GM12878 (cell line): ENCODE measurements at regions not wholly inside any gene's neighbourhood (a gene's known extent, or its start where the extent isn't known, plus 50 kb on each side); places are given as distances from the start of the nearest gene placed in this dataset.

Experiments used
- ATAC-seq: fragments of 200-7000 bp; cut with Tn5 transposase; 3 replicates; pipeline ENCODE4 v1.9.1; 2020; ENCODE audit warnings: mild to moderate bottlenecking, moderate library complexity
- BruUV-seq: library from RNA; stranded (reverse); fragments of 400-500 nt; replicated peaks from 2 replicates; lab custom pipeline; 2021; lab: Mats Ljungman, UMichigan
- CTCF ChIA-PET: fragments of 300-600 bp; sonication (Branson Sonifier 250); formaldehyde crosslinking; extraction: SDS; loops from one replicate; lab custom pipeline; 2021; ENCODE audit warnings: inconsistent platforms; lab: Yijun Ruan, JAX
- POLR2A ChIA-PET: fragments of 350-600 bp; formaldehyde crosslinking; extraction: SDS; loops from one replicate; lab custom pipeline; 2021; ENCODE audit warnings: inconsistent platforms; lab: Charles Lee
- RAD21 ChIA-PET: fragments of 300-600 bp; sonication (Branson Sonifier 250); formaldehyde crosslinking; loops from one replicate; lab custom pipeline; 2023; ENCODE audit warnings: antibody characterized with exemption; ENCODE audit not compliant: unreplicated experiment; lab: Charles Lee
- SMC1A ChIA-PET: fragments of 300-600 bp; sonication (Branson Sonifier 250); formaldehyde crosslinking; loops from one replicate; lab custom pipeline; 2023; ENCODE audit not compliant: unreplicated experiment, uncharacterized antibody; lab: Charles Lee
- DNase-seq: peaks from one replicate; pipeline ENCODE4 v3.0.0-alpha.2; 2011; ENCODE audit warnings: low read depth, low spot score
- FAIRE-seq: peaks from 3 replicates; lab custom pipeline; 2011; peaks lifted over from hg19 to GRCh38; lab: Jason Lieb, UNC
- H2AFZ ChIP-seq: 2 replicates; pipeline ENCODE4 v1.6.0; 2011; ENCODE audit warnings: low read depth, low read length, control low read depth; ENCODE audit not compliant: control insufficient read depth
- H3K27ac ChIP-seq: 2 replicates; pipeline ENCODE4 v1.5.1; 2011; ENCODE audit warnings: control low read depth; ENCODE audit not compliant: control insufficient read depth, insufficient read depth
- H3K27me3 ChIP-seq, 2 experiments: replicated peaks in 1 of 2; 2 replicates each; pipeline versions ENCODE4 v1.6.0 to v1.6.1; 2011; ENCODE audit warnings: low read length in 1 of 2; ENCODE audit not compliant: control insufficient read depth in 2 of 2, insufficient read depth in 2 of 2
- H3K36me3 ChIP-seq, 2 experiments: 2 replicates each; pipeline ENCODE4 v1.5.1; 2011; ENCODE audit warnings: low read length in 1 of 2; ENCODE audit not compliant: control insufficient read depth in 2 of 2, insufficient read depth in 2 of 2
- H3K4me1 ChIP-seq: 2 replicates; pipeline ENCODE4 v1.6.1; 2011; ENCODE audit warnings: mild to moderate bottlenecking, low read length, moderate library complexity, mixed read lengths; ENCODE audit not compliant: control insufficient read depth, insufficient read depth
- H3K4me2 ChIP-seq: 2 replicates; pipeline ENCODE4 v1.6.0; 2011; ENCODE audit warnings: control low read depth; ENCODE audit not compliant: control insufficient read depth, insufficient read depth
- H3K4me3 ChIP-seq: fragments of 200-600 bp; sonication (generic); 2 replicates; pipeline ENCODE4 v1.5.1; 2016
- H3K79me2 ChIP-seq: 2 replicates; pipeline ENCODE4 v1.6.0; 2011; ENCODE audit warnings: low read length; ENCODE audit not compliant: control insufficient read depth, insufficient read depth
- H3K9ac ChIP-seq: 2 replicates; pipeline ENCODE4 v1.8.0; 2011; ENCODE audit warnings: low read length, control low read depth, mixed read lengths; ENCODE audit not compliant: control insufficient read depth, insufficient read depth
- H3K9me3 ChIP-seq: replicated peaks from 3 replicates; pipeline ENCODE4 v1.5.1; 2011; ENCODE audit warnings: mild to moderate bottlenecking, low read length; ENCODE audit not compliant: control insufficient read depth, insufficient read depth
- H4K20me1 ChIP-seq: 2 replicates; pipeline ENCODE4 v1.6.0; 2011; ENCODE audit not compliant: control insufficient read depth, insufficient read depth
- BACH1 ChIP-seq: fragments of 450-650 bp; IDR thresholded peaks from 2 replicates; pipeline ENCODE4 v1.6.1; 2017; ENCODE audit warnings: mild to moderate bottlenecking, borderline replicate concordance
- EED ChIP-seq: sonication (generic); IDR thresholded peaks from 2 replicates; pipeline ENCODE4 v1.6.1; 2016; ENCODE audit warnings: antibody characterized with exemption, low read depth
- ETV6 ChIP-seq, 2 experiments: fragments of 450-650 bp in 1 of 2; IDR thresholded peaks in 1 of 2; conservative IDR thresholded peaks in 1 of 2; 2 replicates each; pipeline ENCODE4 v1.6.1; 2014; ENCODE audit warnings: antibody characterized with exemption in 1 of 2, borderline replicate concordance in 1 of 2, low read depth in 1 of 2, mild to moderate bottlenecking in 1 of 2, moderate library complexity in 1 of 2
- FOXM1 ChIP-seq: IDR thresholded peaks from 2 replicates; pipeline ENCODE4 v1.6.1; 2012; ENCODE audit warnings: low read depth, mild to moderate bottlenecking, inconsistent platforms, low read length, moderate library complexity
- HDGF ChIP-seq: fragments of 450-650 bp; IDR thresholded peaks from 2 replicates; pipeline ENCODE4 v1.6.1; 2016; ENCODE audit warnings: antibody characterized with exemption
- IRF5 ChIP-seq: fragments of 450-650 bp; IDR thresholded peaks from 2 replicates; pipeline ENCODE4 v1.6.1; 2017; ENCODE audit warnings: borderline replicate concordance
- MXI1 ChIP-seq: fragments of 150-350 bp; IDR thresholded peaks from 2 replicates; pipeline ENCODE4 v1.6.1; 2011; ENCODE audit warnings: low read depth, mild to moderate bottlenecking, inconsistent platforms, low read length, improper control_type of control experiment
- POLR2AphosphoS2 ChIP-seq: IDR thresholded peaks from 2 replicates; pipeline ENCODE4 v1.6.1; 2011; ENCODE audit warnings: low read depth, mild to moderate bottlenecking, low read length, improper control_type of control experiment, moderate library complexity
- RB1 ChIP-seq: fragments of 450-650 bp; formaldehyde crosslinking; IDR thresholded peaks from 2 replicates; pipeline ENCODE4 v1.6.1; 2017; ENCODE audit warnings: mild to moderate bottlenecking, borderline replicate concordance
- RELA ChIP-seq: fragments of 450-650 bp; IDR thresholded peaks from 2 replicates; pipeline ENCODE4 v1.8.0; 2014; ENCODE audit warnings: borderline replicate concordance; ENCODE audit not compliant: partially characterized antibody
- WRNIP1 ChIP-seq: IDR thresholded peaks from 2 replicates; pipeline ENCODE4 v1.6.1; 2011; ENCODE audit warnings: low read depth, low read length, improper control_type of control experiment, borderline replicate concordance
- ZNF274 ChIP-seq: IDR thresholded peaks from one replicate; pipeline ENCODE4 v1.8.0; 2011; ENCODE audit not compliant: insufficient read length, insufficient read depth
- ZNF592 ChIP-seq: fragments of 450-650 bp; IDR thresholded peaks from 2 replicates; pipeline ENCODE4 v1.6.1; 2017; ENCODE audit warnings: mild to moderate bottlenecking, moderate library complexity
- WGBS: methylation state at CpG from one replicate; pipeline ENCODE4 v1.1.6; 2016; ENCODE audit warnings: low lambda C conversion rate; ENCODE audit not compliant: insufficient replicate concordance, insufficient coverage; ENCODE audit errors: missing lambda C conversion rate; 5-methylcytosine and 5-hydroxymethylcytosine counted together
- in situ Hi-C: fragments of 300-500 bp; cut with MboI; formaldehyde crosslinking; loops from 9 replicates; pipeline ENCODE4 v1.14.3; 2018; ENCODE audit warnings: mixed read lengths
- intact Hi-C: fragments of 100-400 bp; cut with micrococcal nuclease; formaldehyde crosslinking; loops from one replicate; pipeline ENCODE4 v1.14.2; 2022; ENCODE audit not compliant: unreplicated experiment

GRCh38 chr6:134405386-134406087, 87.6 kb upstream of the SGK1 start:
- Histone ChIP-seq H3K4me1 (no peaks in the 10 kb centered on the region), H3K9me3 (no peaks in the 10 kb centered on the region), H3K27ac (no peak overlapping the region), H3K4me2 (no peak overlapping the region), H3K36me3 (no peaks in the 10 kb centered on the region), H3K27me3 (no peaks in the 10 kb centered on the region; a peak in 1 of 4 replicates), H3K79me2 (no peaks in the 10 kb centered on the region), H3K4me3 (no peak overlapping the region), H2AFZ (no peak overlapping the region), H3K9ac (no peak overlapping the region), H4K20me1 (no peaks in the 10 kb centered on the region)
- ChIA-PET POLR2A (no interaction called here), SMC1A (interaction anchor here (0.7 to 1.2 kb wide), 3 partner anchors 31 to 127 kb away, joined by 3 to 4 read pairs (median 3); no protein-coding TSS in a partner anchor), CTCF (interaction anchor here (1.2 kb wide), 1 partner anchor 21 kb away, joined by 5 read pairs; no protein-coding TSS in a partner anchor), RAD21 (interaction anchor here (0.6 kb wide), 3 partner anchors 25 to 657 kb away, joined by 3 read pairs; no protein-coding TSS in a partner anchor)
- in situ Hi-C loops (no loop called here), intact Hi-C loops (no loop called here)
- FAIRE-seq (no peak), ATAC-seq (no peak), DNase-seq (no peak)
- TF ChIP-seq WRNIP1 (no peak), ZNF592 (no peak), MXI1 (no peak), BACH1 (no peak), ETV6 (conservative IDR thresholded peaks at IDR 0.05 in 1 of 2, IDR thresholded peaks at IDR 0.05 in 1 of 2; ENCODE audit: borderline replicate concordance in 1 of 2, low read depth in 1 of 2) (no peak), HDGF (no peak), IRF5 (no peak), EED (no peak), POLR2AphosphoS2 (no peak), FOXM1 (no peak), RB1 (no peak), RELA (no peak), ZNF274 (no peak)
- no TSS peak for BruUV-seq
- WGBS: 48% methylated on average over 6 of the region's 6 CpGs
